ENCODE measurements at regions not wholly inside any gene's neighbourhood (a gene's known extent, or its start where the extent isn't known, plus 50 kb on each side); places are given as distances from the start of the nearest gene placed in this dataset.

DNA sequence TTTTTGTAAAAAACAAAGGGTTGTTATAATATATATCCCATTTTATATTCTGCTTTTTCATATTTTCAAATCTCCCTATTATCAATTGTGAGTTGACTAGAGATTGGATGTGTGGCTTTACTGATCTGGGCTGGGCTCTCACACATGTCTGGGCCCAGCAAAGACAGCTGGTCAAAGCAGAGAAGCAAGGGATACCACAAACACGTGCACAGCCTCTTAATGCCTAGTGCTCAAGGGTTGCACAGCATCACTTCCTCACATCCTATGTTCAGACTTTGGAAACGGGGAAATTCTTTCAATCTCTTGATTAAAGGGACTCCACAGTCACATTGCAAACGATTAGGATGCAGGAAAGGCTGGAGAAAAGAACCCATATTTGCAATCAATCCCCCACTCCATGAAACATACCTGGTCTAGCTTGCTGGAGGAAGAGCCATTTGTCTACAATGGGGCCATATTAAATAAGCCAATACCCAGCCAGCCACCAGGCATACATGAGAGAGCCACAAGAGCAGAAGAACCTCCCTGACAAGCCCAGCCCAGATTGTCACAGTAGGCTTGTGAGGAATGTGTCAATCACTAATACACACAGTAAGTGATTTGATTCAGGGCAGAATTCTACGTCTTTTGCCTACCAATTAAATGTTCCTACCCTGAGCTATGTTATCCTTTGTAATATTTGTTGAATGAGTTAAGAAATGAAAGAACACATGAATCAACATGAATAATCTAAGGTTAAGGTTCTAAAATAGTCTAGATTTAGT lies 431.2 kb downstream of the TNS3 start:
- Histone ChIP-seq H3K9ac (ENCODE audit: low read length in 5 of 5) (no peak overlapping the region), H3K4me1 (ENCODE audit: control insufficient read depth in 5 of 5, insufficient read depth in 5 of 5, low read length in 5 of 5) (peaks cover 9 to 41% (median 27%) of the 10 kb centered on the region in 5 donors), H3K4me3 (ENCODE audit: low read depth in 1 of 5, low read length in 5 of 5) (no peak overlapping the region), H3K27me3 (ENCODE audit: control insufficient read depth in 5 of 5, insufficient read depth in 4 of 5, low read length in 5 of 5) (no peaks in the 10 kb centered on the region), H3K9me3 (ENCODE audit: control insufficient read depth in 5 of 5, low read length in 5 of 5) (no peaks in the 10 kb centered on the region), H3K36me3 (ENCODE audit: control insufficient read depth in 5 of 5, insufficient read depth in 5 of 5, low read length in 5 of 5) (no peaks in the 10 kb centered on the region), H3K27ac (ENCODE audit: low read depth, low read length) (no peak overlapping the region)

DNA sequence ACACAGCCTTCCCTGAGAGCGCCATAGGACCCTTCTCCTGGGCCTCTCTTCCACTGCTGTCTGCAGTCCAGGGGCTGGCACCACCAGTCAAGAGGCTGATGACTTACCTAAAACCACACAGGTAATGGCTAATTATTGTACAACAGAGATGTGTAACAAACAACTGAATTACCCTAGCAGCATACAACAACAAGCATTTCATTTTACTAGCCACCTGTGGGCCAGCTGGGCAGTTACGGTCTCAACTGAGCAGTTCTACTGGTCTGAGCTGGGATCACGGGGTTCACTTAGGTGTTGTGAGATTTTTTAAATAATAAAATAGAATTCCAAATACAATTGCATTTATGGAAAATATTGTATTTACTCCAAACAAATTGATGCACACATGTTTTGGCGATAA lies 431.9 kb downstream of the TNS3 start:
- H3K36me3 ChIP-seq (ENCODE audit: control insufficient read depth in 5 of 5, insufficient read depth in 5 of 5, low read length in 5 of 5), result no peaks in the 10 kb centered on the region
- H3K27me3 ChIP-seq (ENCODE audit: control insufficient read depth in 5 of 5, insufficient read depth in 4 of 5, low read length in 5 of 5), result no peaks in the 10 kb centered on the region
- no peak overlapping the region for H3K27ac ChIP-seq (ENCODE audit: low read depth, low read length)
- H3K4me3 ChIP-seq (ENCODE audit: low read depth in 1 of 5, low read length in 5 of 5), result no peak overlapping the region
- no peaks in the 10 kb centered on the region for H3K9me3 ChIP-seq (ENCODE audit: control insufficient read depth in 5 of 5, low read length in 5 of 5)
- no peak overlapping the region for H3K9ac ChIP-seq (ENCODE audit: low read length in 5 of 5)
- H3K4me1 ChIP-seq (ENCODE audit: control insufficient read depth in 5 of 5, insufficient read depth in 5 of 5, low read length in 5 of 5), result peaks cover 9 to 48% (median 34%) of the 10 kb centered on the region in 5 donors

DNA sequence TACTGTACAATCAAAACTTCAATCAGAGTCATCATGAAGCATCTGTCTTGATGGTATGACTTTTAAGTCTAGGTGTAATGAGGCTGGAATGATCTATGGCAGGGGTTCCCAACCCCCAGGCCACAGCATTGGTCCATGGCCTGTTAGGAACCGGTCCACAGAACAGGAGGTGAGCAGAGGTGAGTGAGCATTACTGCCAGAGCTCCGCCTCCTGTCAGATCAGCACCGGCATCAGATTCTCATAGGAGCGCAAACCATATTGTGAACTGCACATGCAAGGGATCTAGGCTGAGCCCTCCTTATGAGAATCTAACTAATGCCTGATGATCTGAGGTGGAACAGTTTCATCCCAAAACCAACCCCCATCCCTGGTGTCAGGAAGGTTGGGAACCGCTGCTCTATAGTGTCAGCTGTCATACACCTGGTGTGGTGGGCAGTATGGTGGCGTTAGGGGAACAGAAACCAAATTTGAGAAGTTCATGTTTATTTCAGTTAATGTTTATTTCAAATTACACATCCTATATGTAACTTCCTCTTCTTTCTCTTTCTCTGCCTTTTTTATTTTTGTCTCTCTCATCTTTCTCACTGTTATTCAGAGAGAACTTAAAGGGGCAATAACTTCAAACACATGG lies 432.6 kb downstream of the TNS3 start:
- Histone ChIP-seq H3K27me3 (ENCODE audit: control insufficient read depth in 5 of 5, insufficient read depth in 4 of 5, low read length in 5 of 5) (no peaks in the 10 kb centered on the region), H3K36me3 (ENCODE audit: control insufficient read depth in 5 of 5, insufficient read depth in 5 of 5, low read length in 5 of 5) (no peaks in the 10 kb centered on the region), H3K27ac (ENCODE audit: low read depth, low read length) (no peak overlapping the region), H3K9me3 (ENCODE audit: control insufficient read depth in 5 of 5, low read length in 5 of 5) (no peaks in the 10 kb centered on the region), H3K9ac (ENCODE audit: low read length in 5 of 5) (no peak overlapping the region), H3K4me1 (ENCODE audit: control insufficient read depth in 5 of 5, insufficient read depth in 5 of 5, low read length in 5 of 5) (peaks cover 9 to 47% (median 34%) of the 10 kb centered on the region in 5 donors), H3K4me3 (ENCODE audit: low read depth in 1 of 5, low read length in 5 of 5) (no peak overlapping the region)

DNA sequence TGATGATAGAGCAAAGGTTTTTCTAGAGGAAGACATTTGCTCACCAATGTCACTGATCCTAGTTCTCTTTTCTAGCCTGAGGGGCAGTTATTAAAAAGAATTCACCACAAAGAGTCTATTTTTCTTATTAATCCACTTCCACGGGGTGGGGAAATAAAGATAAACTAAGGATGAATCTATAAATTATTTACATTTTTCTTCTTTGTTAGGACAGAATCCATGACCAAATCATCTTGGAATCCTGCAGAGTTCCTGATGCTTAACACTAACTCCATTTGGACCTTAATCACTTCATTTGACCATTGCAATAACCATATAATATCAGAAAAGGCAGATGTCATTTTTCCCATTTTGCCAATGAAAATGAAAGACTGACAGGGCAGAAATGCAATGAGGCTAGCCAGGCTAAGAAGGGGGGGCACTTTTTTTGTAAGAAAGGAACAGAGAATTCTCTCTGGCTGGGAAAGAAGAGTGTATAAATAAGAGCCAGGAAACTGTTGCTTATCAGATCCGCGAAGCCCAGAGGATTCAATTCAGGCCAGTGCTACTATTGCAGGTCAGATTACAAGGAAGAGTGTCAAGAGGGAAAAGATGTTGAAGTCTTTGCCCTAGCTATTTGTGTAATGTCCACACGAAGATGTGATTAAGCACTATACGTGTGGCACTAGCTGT lies 433.2 kb downstream of the TNS3 start:
- H3K27ac ChIP-seq (ENCODE audit: low read depth, low read length), result no peak overlapping the region
- H3K27me3 ChIP-seq (ENCODE audit: control insufficient read depth in 5 of 5, insufficient read depth in 4 of 5, low read length in 5 of 5), result no peaks in the 10 kb centered on the region
- no peak overlapping the region for H3K4me3 ChIP-seq (ENCODE audit: low read depth in 1 of 5, low read length in 5 of 5)
- H3K36me3 ChIP-seq (ENCODE audit: control insufficient read depth in 5 of 5, insufficient read depth in 5 of 5, low read length in 5 of 5), result no peaks in the 10 kb centered on the region
- no peak overlapping the region for H3K9ac ChIP-seq (ENCODE audit: low read length in 5 of 5)
- H3K4me1 ChIP-seq (ENCODE audit: control insufficient read depth in 5 of 5, insufficient read depth in 5 of 5, low read length in 5 of 5), result peaks cover 4 to 44% (median 29%) of the 10 kb centered on the region in 5 donors
- H3K9me3 ChIP-seq (ENCODE audit: control insufficient read depth in 5 of 5, low read length in 5 of 5), result no peaks in the 10 kb centered on the region

DNA sequence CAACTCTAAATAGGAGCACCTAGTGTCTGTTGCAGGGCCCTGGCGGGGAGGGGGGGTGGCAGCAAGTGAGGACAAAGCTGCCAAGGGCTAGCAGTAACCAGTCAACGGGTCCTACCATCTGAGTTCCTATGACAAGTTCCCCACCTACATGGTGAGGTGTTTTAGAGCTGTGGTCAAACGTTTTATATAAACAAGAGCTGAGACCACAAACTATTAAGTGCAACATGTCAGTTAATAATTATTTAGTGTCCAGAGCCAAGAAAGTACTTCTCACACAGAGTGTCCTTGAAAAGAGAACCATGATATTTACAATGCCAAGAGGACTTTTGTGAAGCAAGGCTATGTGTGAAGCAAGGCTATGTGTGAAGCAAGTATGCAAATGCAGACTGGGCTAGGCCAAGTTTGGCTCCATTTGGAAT lies 434.7 kb downstream of the TNS3 start:
- H3K4me1 ChIP-seq (ENCODE audit: control insufficient read depth in 5 of 5, insufficient read depth in 5 of 5, low read length in 5 of 5), result peaks cover 0 to 49% (median 22%) of the 10 kb centered on the region in 5 donors
- no peak overlapping the region for H3K9ac ChIP-seq (ENCODE audit: low read length in 5 of 5)
- H3K4me3 ChIP-seq (ENCODE audit: low read depth in 1 of 5, low read length in 5 of 5), result no peak overlapping the region
- H3K36me3 ChIP-seq (ENCODE audit: control insufficient read depth in 5 of 5, insufficient read depth in 5 of 5, low read length in 5 of 5), result no peaks in the 10 kb centered on the region
- no peaks in the 10 kb centered on the region for H3K9me3 ChIP-seq (ENCODE audit: control insufficient read depth in 5 of 5, low read length in 5 of 5)
- no peak overlapping the region for H3K27ac ChIP-seq (ENCODE audit: low read depth, low read length)
- no peaks in the 10 kb centered on the region for H3K27me3 ChIP-seq (ENCODE audit: control insufficient read depth in 5 of 5, insufficient read depth in 4 of 5, low read length in 5 of 5)

DNA sequence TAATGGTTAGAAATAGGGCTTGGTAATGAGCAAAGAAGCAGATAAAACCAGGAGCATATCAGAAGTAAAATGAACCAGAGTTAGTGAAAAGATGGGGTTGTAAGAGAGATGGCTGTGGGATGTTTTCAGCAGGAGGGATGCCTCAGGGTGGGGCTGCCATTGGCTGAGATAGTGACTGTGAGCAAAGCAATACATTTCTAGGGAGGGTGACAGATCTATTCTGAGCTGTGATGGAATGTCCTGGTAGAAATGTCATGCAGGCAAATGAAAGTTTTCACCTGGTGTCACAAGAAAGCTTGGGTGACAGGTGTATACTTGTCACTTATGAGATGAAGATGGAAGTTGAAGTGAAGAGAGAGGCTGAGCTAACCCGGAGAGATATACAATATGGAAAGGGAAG lies 435.9 kb downstream of the TNS3 start:
- Histone ChIP-seq H3K4me3 (ENCODE audit: low read depth in 1 of 5, low read length in 5 of 5) (no peak overlapping the region), H3K27ac (ENCODE audit: low read depth, low read length) (no peak overlapping the region), H3K36me3 (ENCODE audit: control insufficient read depth in 5 of 5, insufficient read depth in 5 of 5, low read length in 5 of 5) (no peaks in the 10 kb centered on the region), H3K27me3 (ENCODE audit: control insufficient read depth in 5 of 5, insufficient read depth in 4 of 5, low read length in 5 of 5) (no peaks in the 10 kb centered on the region), H3K9me3 (ENCODE audit: control insufficient read depth in 5 of 5, low read length in 5 of 5) (no peaks in the 10 kb centered on the region), H3K9ac (ENCODE audit: low read length in 5 of 5) (no peak overlapping the region), H3K4me1 (ENCODE audit: control insufficient read depth in 5 of 5, insufficient read depth in 5 of 5, low read length in 5 of 5) (peaks cover 0 to 49% (median 22%) of the 10 kb centered on the region in 5 donors)

DNA sequence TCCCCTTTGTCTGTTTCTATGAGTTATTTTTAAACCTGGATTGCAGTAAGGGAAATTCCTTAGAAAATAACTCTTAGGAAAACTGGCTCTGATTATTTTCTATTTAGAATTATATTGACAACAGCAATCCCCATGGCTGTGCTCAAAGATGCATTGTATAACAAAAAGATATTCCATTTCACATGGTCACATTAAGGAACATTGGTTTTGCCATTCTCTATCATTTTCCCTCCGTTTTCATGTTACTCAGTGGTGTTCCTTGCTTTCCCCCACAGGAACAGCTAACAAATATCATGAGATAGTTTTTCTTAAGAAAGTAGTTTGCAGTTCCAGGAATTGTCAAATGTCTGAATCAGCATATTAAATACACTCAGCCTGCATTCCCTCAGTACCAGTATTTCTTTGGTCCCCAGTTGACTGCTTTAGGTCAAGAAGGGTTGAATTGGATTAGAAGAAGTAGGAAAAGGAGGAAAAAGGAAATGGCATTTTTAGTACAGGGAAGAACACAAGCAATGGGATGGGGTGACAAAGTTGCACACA lies 436.7 kb downstream of the TNS3 start:
- Histone ChIP-seq H3K9me3 (ENCODE audit: control insufficient read depth in 5 of 5, low read length in 5 of 5) (no peaks in the 10 kb centered on the region), H3K36me3 (ENCODE audit: control insufficient read depth in 5 of 5, insufficient read depth in 5 of 5, low read length in 5 of 5) (no peaks in the 10 kb centered on the region), H3K27me3 (ENCODE audit: control insufficient read depth in 5 of 5, insufficient read depth in 4 of 5, low read length in 5 of 5) (no peaks in the 10 kb centered on the region), H3K9ac (ENCODE audit: low read length in 5 of 5) (no peak overlapping the region), H3K4me3 (ENCODE audit: low read depth in 1 of 5, low read length in 5 of 5) (no peak overlapping the region), H3K27ac (ENCODE audit: low read depth, low read length) (no peak overlapping the region), H3K4me1 (ENCODE audit: control insufficient read depth in 5 of 5, insufficient read depth in 5 of 5, low read length in 5 of 5) (peaks cover 0 to 49% (median 22%) of the 10 kb centered on the region in 5 donors)

DNA sequence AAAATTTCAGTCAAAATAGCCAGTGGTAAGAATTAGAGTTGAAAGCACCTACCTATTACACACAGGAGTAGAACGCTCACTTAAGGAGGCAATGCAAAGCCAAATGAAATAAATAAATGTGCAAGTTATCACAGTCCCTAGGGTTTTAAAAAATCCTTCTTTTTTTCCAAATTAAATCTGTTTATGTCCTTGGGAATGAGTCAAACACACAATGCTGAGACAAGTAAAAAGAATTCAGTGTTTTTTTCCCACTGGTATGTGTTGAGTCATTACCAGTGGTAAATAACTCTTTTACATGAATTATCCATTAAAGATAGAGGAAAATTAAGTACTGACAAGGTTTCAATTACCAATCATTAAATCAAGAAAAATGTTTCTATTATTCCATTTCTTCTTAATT lies 438.6 kb downstream of the TNS3 start:
- Histone ChIP-seq H3K27me3 (ENCODE audit: control insufficient read depth in 5 of 5, insufficient read depth in 4 of 5, low read length in 5 of 5) (no peaks in the 10 kb centered on the region), H3K27ac (ENCODE audit: low read depth, low read length) (no peak overlapping the region), H3K4me3 (ENCODE audit: low read depth in 1 of 5, low read length in 5 of 5) (no peak overlapping the region), H3K4me1 (ENCODE audit: control insufficient read depth in 5 of 5, insufficient read depth in 5 of 5, low read length in 5 of 5) (peaks cover 0 to 40% (median 15%) of the 10 kb centered on the region in 5 donors), H3K36me3 (ENCODE audit: control insufficient read depth in 5 of 5, insufficient read depth in 5 of 5, low read length in 5 of 5) (no peaks in the 10 kb centered on the region), H3K9me3 (ENCODE audit: control insufficient read depth in 5 of 5, low read length in 5 of 5) (no peaks in the 10 kb centered on the region), H3K9ac (ENCODE audit: low read length in 5 of 5) (no peak overlapping the region)

DNA sequence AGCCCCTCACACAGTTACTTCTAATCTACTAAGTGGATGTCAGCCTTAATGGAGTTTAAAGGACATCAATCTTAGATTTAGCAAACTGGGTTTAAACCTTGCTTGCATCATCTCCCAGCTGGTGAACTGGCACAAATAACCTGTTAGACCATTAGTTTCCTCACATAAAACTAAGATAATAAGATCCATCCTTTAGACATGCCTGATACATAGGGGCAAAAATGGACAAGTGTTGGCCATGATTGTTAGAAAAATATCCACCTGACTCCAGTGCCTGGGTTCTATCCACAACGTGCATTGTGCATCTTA lies 439.1 kb downstream of the TNS3 start:
- Histone ChIP-seq H3K4me3 (ENCODE audit: low read depth in 1 of 5, low read length in 5 of 5) (no peak overlapping the region), H3K9me3 (ENCODE audit: control insufficient read depth in 5 of 5, low read length in 5 of 5) (no peaks in the 10 kb centered on the region), H3K9ac (ENCODE audit: low read length in 5 of 5) (no peak overlapping the region), H3K36me3 (ENCODE audit: control insufficient read depth in 5 of 5, insufficient read depth in 5 of 5, low read length in 5 of 5) (no peaks in the 10 kb centered on the region), H3K27ac (ENCODE audit: low read depth, low read length) (no peak overlapping the region), H3K4me1 (ENCODE audit: control insufficient read depth in 5 of 5, insufficient read depth in 5 of 5, low read length in 5 of 5) (peaks cover 0 to 38% (median 15%) of the 10 kb centered on the region in 5 donors), H3K27me3 (ENCODE audit: control insufficient read depth in 5 of 5, insufficient read depth in 4 of 5, low read length in 5 of 5) (no peaks in the 10 kb centered on the region)
